HG03175 (cell line): ENCODE measurements at regions not wholly inside any gene's neighbourhood (a gene's known extent, or its start where the extent isn't known, plus 50 kb on each side); places are given as distances from the start of the nearest gene placed in this dataset.
"Not testable (repeated sequence)": the region's sequence is repeated elsewhere in the genome, so short reads cannot be mapped to it uniquely, and the experiment has no call there.

ENCODE experiments used
- ATAC-seq: cut with Tn5 transposase; IDR thresholded peaks from one replicate; pipeline ENCODE4 v1.9.1; 2021; ENCODE audit warnings: mild to moderate bottlenecking, moderate library complexity; ENCODE audit not compliant: unreplicated experiment

DNA sequence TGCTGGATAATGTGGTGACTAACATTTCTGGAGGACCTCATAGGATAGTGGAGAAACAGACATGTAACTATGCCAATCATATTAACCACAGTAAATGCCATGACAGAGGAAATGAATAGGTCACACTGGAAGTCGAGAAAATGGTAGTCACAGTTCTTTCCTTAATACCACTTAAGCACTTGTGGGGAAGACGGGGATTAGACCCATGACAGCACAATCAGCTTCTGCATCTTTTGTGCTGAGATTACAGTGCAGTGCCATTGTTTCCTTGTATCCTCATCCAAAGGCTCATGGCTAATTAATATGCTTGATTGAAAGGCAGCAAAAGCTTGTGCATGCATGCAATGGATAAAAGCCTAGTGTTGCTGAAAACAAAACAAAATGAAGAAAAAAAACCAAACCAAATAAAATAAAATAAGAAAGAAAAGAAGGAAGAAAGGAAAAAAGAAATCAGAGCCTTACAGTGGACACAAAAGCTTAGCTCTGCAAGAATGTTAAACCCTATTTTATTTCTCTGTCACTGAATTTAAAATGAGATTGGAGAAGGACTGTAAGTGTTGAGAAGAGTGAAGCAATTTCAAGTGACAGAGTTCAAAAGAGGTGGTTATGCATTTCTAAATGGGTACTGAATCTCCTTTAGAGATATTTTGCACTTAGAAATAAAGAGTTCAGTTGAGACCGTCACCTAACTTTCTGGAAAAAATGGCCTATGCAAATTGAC, 1011.9 kb downstream of the CDH8 start:
- ATAC-seq, result no peak

DNA sequence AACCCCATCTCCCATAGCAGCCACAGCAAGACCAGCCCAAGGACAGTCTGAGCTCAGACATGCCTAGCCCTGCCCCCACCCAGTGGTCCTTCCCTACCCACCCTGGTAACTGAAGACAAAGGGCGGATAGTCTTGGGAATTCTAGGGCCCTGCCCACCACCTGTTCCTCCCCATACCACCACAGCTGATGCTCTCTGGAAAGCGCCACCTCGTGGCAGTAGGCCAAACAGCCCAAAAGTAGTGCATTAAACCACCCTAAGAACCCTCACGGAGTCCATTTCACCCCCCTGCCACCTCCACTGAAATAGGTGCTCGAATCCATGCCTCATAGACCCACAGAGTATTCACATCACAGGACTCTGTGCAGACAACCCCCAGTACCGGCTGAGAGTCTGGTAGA, 1021.4 kb downstream of the CDH8 start:
- ATAC-seq, result no peak

DNA sequence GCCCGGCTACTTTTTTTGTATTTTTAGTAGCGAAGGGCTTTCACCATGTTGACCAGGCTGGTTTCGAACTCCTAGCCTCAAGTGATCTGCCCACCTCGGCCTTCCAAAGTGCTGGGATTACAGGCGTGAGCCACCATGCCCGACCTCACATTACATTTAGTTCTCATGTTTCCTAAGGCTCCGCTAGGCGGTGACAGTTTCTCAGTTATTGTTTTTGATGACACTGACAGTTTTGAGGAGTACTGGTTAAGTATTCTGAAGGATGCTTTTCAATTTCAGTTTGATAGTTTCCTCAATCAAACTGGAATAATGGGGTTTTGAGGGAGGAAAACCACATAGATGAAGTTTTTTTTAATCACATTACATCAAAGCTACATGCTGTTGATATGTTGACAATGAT, 1028.5 kb downstream of the CDH8 start:
- no peak for ATAC-seq

DNA sequence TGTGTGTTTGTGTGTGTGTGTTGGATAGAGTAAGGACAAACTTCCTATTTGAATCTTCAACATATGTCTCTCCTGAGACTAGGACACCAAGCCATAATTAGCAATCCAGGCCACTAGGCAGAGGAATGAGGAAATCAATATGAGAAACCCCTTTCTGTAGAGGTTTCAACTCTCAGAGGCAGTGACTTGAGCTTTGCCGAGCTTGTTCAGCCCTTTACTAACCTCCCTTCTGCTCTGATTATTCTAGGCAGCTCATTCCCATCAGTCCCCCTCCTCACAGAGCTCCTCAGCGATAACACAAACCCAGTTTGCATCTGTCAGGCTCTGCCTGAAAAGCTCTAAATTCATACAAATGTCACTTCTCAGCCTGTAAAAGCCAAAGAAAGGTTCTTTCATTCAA, 1030.3 kb downstream of the CDH8 start:
- no peak for ATAC-seq

DNA sequence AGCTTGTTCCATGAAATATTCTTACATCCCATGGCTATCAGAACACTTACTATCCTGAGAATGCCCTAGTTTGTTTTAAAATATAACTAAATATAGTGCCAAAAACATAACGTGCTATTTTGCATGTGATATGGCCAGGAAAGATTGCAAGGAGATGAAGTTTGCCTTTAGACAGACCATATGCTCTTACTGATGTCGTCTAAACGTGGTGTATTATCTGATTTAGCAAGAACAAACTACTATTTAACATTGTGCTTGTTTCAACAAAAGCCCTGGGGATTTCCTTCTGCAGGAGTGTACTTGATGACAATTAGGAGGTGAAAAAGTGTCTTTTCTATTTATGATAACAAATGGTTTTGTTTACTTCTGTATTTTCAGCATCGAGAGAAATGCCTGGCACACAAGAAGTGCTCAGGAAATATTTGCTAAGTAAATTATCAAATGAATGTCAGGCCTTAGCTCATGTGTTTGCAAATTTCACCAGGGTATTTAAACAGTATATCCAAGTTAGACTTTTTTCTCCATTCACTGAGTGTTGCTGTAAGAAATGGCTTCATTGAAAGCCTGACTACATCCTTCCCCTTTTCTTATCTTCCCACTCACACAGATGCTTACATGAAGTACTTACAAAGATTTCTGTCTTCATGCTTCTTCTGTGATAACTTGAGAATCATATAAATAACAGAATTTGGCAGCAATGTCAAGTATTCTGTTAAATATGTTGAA, 1033.6 kb downstream of the CDH8 start:
- ATAC-seq, result no peak

DNA sequence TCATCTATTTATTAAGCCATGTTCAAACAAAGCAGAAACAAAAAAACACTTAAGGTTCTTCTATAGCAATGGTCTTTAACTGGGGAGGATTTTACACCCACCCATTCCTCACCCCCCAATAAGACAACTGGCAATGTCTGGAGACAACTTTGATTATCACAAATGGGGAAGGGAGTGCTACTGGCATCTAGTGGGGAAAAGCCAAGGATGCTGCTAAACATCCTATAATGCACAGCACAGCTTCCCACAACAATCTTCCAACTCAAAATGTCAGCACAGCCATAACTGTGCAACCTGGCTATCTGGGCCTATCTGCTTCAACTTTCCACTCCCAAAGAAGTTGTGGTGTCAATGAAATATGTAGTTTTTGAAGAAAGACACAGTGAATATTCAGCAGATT, 1044.4 kb downstream of the CDH8 start:
- ATAC-seq, result no peak

DNA sequence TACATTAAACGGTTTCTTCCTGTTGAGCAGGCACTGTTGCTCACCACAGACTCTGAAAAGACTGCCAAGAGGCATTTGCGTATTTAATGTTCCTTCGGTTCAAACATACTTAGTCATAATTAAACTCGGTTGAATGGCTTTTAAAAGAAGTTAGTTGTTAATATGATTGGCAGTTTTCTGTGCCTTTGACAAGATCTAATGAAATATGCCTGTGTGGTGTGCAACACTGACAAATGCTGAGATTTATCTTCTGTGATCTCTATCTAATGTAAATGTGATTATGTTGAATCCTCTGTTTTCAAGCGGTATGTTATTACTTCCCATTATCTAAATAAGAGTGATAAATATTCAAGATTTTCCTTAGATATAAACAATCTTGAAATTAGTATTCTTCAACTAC, 1046.6 kb downstream of the CDH8 start:
- no peak for ATAC-seq

DNA sequence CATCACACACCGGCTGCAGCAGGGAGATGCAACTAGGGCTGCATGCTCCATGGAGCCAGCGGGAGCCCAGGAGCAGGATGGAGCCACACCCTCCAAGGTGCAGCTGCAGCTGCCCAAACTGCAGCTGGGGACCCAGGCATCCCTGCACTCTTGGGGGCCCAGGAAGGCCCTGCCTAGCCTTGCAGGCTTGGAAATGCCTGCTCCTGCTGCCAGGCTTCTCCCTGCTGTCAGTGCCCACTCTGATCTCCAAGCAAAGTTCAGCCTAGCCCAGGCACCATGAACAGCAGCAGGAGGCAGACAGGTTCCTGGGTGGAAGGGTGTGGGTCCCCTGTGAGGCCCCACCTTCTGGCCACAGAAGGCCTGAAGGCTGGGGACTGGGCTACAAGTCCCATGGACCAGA, 1057.1 kb downstream of the CDH8 start:
- no peak for ATAC-seq

DNA sequence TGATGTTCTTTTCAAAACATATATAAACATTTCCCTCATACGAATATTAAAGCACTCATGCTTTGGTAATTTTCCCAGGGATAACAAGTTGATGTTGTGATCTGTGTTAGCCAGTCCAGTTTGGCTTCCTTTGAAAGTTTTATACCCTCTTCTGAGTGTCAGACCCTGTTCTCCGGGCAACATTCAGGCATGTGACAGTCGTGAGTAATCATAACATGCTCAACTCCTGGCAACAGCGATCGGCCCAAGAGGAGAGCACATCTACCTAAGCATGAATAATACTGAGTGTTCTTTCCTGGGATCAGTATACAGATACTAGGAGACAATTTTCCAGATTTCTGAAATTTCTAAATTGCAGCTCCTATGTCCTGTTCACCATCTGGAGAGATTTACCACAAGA, 1086.4 kb downstream of the CDH8 start:
- no peak for ATAC-seq

DNA sequence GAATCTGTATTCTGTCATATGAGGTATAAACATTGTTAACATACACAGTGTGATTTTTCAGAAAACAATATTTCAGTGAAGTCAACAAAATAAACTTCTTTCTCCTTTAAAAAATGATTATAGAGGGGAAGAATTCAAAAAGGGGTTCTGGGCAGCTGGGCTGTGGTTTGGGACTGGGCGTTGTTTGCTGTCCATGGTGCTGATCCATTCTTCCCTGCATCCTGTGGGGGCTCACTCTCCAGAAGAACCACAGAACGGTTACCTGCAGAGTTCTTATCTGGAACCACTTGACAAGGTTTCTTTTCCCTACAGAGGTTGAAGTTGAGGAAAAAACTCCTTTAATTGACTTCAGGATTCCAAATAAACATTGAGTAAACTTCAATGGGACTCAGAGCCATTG, 1091.0 kb downstream of the CDH8 start:
- ATAC-seq, result no peak

DNA sequence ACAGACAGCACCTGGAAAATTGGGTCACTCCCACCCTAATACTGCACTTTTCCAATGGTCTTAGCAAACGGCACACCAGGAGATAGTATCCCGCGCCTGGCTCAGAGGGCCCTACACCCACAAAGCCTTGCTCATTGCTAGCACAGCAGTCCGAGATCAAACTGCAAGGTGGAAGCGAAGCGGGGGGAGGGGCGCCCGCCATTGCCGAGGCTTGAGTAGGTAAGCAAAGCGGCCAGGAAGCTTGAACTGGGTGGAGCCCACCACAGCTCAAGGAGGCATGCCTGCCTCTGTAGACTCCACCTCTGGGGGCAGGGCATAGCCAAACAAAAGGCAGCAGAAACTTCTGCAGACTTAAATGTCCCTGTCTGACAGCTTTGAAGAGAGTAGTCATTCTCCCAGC, 1100.0 kb downstream of the CDH8 start:
- ATAC-seq, result not testable (repeated sequence)

DNA sequence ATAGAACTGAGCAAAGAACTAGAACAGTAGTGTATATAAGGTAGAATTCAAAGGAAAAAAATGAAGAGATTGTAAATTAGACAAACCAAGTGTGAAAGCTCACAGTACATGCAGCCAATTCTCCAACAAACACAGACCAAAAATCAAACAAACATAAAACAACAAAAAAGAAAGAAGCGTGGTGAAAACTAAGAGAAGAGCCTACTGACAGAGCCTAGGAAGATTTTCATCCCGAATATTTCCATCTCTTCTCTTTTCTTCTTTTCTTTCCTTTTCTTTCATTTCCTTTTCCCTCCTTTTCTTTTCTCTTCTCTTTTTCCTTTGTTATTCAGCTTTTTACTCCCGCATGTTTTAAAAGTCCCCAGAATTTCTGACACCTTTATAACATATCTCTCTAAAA, 1103.6 kb downstream of the CDH8 start:
- ATAC-seq, result no peak

DNA sequence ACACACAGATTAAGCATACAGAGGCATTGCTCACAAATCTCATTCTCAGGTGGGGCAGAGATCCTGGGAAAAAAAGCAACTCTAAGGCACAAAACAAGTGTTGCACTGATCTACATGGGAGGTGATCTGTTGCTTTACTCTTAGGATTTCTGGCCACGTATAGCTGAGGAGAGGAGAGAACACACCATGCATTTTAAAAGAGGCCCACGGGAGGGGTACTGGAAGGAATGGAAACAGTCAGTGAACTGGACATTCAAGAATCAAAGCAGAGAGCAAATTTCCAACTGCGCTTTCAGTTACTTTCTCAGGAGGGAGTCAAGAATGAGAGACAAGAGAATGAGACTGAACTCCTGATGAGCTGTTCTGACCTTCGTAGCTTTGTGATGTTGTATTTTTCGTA, 1105.9 kb downstream of the CDH8 start:
- ATAC-seq, result no peak

DNA sequence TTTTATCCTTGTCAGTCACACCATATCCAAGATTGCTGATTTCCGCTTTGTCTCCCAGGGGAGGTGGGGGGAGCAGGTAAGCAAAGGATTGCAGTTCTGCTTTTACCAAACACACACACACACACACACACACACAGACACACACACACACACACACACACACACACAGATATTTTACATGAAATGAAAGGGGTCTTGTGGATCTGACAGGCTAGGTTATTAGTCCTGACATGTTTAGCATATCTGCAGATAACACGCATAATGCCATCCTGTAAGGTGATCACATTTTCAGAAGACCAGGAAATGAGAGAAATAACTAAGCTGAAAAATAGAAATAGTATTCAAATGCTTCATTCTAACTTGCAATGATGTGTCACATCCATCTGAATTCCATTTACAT, 1113.3 kb downstream of the CDH8 start:
- ATAC-seq, result no peak

DNA sequence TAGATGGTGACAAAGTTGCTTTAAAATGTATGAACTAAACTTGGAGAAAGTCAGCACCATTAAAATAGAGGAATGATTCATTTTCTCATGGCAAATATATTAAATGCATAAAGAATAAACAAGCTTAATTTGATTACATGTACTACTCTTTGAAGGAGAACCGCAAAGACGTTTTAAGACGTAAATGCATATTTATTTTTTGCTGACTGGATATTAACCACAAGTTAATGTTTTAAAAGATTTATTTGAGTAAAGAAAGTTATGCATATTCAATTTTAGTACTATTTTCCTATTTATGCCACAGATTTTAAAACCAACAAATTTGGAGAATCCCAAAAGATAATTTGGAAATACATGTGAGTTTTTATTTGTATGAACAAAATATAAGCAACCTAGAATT, 1121.9 kb downstream of the CDH8 start:
- ATAC-seq, result no peak

DNA sequence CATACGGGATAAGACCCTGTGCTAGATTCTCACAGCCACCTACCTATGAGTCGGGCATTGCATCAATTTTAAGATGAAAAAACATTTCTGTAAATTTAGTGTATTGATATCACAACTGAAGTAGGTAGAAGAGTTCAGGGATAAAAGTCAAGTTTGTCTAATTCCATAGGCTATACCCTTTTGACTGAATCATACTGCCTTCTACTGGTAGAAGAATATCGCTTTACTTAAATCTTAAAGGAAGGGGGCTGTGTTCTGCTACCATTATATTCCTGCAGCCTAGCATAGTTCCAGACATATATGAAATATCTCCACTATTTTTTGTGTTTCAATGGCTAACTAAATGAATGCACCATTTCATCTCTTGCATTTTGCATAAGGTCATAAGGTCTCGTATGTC, 1128.6 kb downstream of the CDH8 start:
- ATAC-seq, result no peak

DNA sequence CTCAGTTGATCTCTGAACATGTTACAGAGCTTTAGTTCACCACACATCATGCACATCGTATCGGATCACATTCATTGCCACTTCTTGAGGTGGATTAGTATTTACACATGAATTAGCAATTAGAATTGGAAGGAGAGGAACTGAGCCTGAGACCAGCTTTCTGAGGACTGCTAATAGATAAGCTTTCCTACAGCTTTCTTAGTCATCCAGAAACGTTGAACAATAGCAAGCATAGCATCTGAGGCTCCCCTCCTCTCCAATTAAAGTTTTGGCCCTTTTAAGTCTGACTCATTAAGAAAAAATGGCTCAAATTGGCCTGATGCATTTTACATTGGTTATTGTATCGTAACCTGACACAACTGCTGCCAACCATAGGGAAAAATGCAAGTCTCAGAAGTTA, 1130.4 kb downstream of the CDH8 start:
- no peak for ATAC-seq

DNA sequence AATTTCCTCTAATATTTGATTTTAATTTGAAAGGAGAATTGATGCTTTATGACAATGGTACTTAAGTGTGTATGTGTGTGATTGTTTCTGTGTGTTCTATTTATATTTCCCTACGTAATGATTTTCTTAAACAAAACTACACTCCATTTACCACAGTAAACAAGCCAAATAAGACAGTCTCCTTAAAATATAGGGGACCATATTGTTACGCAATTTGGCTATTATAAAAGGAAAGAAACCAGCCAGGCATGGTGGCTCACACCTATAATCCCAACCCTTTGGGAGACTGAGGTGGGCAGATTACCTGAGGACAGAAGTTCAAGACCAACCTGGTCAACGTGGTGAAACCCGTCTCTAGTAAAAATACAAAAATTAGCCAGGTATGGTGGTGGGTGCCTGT, 1134.1 kb downstream of the CDH8 start:
- ATAC-seq, result no peak

DNA sequence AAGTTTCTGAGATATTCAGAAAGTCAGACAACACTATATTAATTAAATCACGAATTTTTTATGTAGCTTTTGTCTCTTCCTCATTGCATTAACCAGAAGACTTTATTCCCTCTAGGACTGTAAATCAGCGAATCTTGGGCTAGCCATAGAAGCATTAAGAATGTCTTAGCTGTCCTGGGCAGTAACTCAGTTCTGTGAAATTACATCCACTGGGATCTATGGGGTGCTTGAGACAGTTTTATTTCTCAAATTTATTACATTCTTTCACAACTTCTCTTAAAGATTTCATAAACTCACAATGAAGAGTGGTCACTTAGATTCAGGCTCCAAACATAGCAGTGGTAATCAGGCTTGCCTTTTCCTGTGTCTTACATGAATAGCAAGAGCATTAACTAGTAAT, 1153.4 kb downstream of the CDH8 start:
- no peak for ATAC-seq

DNA sequence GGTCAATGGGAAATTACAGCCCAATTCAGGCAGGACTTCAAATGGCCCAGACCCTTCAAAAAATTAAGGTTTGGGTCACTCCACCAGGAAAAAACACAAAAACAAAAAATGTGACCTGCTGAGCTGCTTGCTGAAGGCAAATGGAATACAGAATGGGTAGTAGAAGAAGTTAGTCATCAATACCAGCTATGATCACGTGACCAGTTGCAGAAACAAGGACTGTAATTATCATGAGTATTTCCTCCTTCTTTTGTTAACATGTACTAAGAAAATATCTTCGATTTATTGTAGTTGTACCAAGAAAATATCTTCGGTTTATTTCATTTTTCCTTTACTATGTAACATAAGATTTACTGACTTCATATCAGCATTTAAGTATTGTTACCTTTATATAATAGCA, 1183.6 kb downstream of the CDH8 start:
- ATAC-seq, result no peak

DNA sequence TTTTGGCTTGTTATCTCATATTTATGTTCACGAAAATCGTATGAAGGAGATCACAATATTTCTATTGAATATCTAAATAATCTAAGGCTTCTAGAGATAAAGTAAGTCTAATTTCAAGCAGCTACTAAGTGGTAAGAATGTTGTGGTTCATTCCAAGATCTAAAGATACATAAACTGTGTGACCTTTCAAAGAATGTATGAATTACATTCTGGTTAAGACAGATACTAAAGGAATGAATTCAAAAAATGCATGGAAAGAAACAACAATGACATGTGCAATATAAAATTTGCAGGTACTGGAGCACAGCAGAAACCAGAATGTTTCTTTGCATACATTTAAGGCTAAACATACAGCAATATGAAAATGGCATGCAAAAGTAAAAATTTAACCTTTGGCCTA, 1214.6 kb downstream of the CDH8 start:
- no peak for ATAC-seq

DNA sequence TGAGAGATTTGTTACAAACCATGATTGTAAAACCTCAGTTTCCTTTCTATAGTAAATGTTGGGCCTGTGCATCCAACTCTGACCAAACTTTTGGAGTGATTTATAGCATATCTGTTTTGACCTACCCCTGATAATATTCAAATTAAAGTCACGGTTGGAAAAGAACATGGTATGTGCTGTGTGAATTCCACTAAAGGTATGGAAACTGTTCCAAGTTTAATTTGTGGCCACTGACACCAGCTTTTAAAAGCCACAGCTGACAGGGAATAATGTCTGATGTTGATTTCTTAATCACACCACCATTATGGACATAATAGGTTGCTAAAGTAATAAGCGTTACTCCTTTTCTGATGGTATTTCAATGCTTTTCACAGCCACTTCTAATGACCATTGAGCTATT, 1215.9 kb downstream of the CDH8 start:
- ATAC-seq, result no peak

DNA sequence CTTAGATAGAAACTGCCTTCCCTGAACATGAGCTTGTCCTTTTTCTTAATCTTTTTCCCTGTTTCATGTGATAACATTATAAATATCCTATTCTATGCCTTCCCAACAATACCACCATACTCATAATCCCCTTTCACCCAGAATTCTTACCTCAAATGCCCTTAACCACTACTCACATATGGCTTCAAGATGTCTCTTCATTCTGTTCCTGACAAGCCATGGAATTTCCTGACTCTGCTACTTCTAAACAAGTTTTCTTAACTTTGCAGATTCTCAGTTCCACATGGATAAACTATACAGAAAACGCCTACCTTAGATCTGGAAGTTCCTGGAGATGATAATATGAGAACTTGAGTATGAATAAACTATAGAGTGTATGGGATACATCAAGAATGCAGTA, 1217.8 kb downstream of the CDH8 start:
- no peak for ATAC-seq
